H1 (cell line): ENCODE measurements at regions not wholly inside any gene's neighbourhood (a gene's known extent, or its start where the extent isn't known, plus 50 kb on each side); places are given as distances from the start of the nearest gene placed in this dataset.

Experiments used
- CTCF ChIA-PET: fragments of 300-600 bp; sonication (Branson Sonifier 250); formaldehyde crosslinking; loops from one replicate; lab custom pipeline; 2021; ENCODE audit not compliant: partially characterized antibody; lab: Charles Lee
- POLR2A ChIA-PET: fragments of 300-600 bp; sonication (Branson Sonifier 250); formaldehyde crosslinking; loops from one replicate; lab custom pipeline; 2021; ENCODE audit warnings: inconsistent platforms; ENCODE audit not compliant: partially characterized antibody; lab: Charles Lee
- DNase-seq, 2 experiments: peaks; one replicate each; pipeline versions ENCODE4 v3.0.0 to v3.0.0-alpha.2; 2010 to 2022; ENCODE audit warnings: low spot score in 2 of 2, low read depth in 1 of 2, mixed read lengths in 1 of 2
- FAIRE-seq: peaks from 2 replicates; lab custom pipeline; 2011; peaks lifted over from hg19 to GRCh38; lab: Jason Lieb, UNC
- H2AFZ ChIP-seq: 2 replicates; pipeline ENCODE4 v1.8.1; 2012; ENCODE audit warnings: low read length, inconsistent platforms
- H2AK5ac ChIP-seq: 2 replicates; pipeline ENCODE4 v1.6.1; 2013; ENCODE audit warnings: low read depth, low read length
- H2BK120ac ChIP-seq: replicated peaks from 2 replicates; pipeline ENCODE3; 2013; ENCODE audit warnings: low read depth, low read length, inconsistent platforms
- H2BK12ac ChIP-seq: 2 replicates; pipeline ENCODE4 v1.6.1; 2013; ENCODE audit warnings: low read depth, low read length
- H2BK15ac ChIP-seq: 2 replicates; pipeline ENCODE4 v1.6.1; 2013; ENCODE audit warnings: low read length
- H2BK20ac ChIP-seq: 2 replicates; pipeline ENCODE4 v1.6.1; 2013; ENCODE audit warnings: low read length
- H2BK5ac ChIP-seq: 2 replicates; pipeline ENCODE4 v1.6.1; 2013; ENCODE audit warnings: low read depth, low read length
- H3K14ac ChIP-seq: 2 replicates; pipeline ENCODE4 v1.6.1; 2013; ENCODE audit warnings: inconsistent platforms; ENCODE audit not compliant: insufficient read length
- H3K18ac ChIP-seq: 2 replicates; pipeline ENCODE4 v1.6.1; 2013; ENCODE audit warnings: low read length; ENCODE audit errors: extremely low read depth
- H3K23ac ChIP-seq: 2 replicates; pipeline ENCODE4 v1.6.1; 2013; ENCODE audit warnings: inconsistent platforms; ENCODE audit not compliant: insufficient read length
- H3K23me2 ChIP-seq: 2 replicates; pipeline ENCODE4 v1.6.1; 2013; ENCODE audit warnings: low read depth, low read length
- H3K27ac ChIP-seq: 2 replicates; pipeline ENCODE4 v1.6.1; 2011; ENCODE audit warnings: low read depth, low read length, inconsistent platforms
- H3K27me3 ChIP-seq, 4 experiments: replicated peaks in 1 of 4; 1 replicate in 1 of 4; 2 replicates in 3 of 4; pipeline versions ENCODE4 v1.6.1 to v1.8.1; 2011 to 2013; ENCODE audit warnings: low read length in 3 of 4, mild to moderate bottlenecking in 3 of 4, inconsistent platforms in 2 of 4, mixed read lengths in 2 of 4, moderate library complexity in 1 of 4; ENCODE audit not compliant: control insufficient read depth in 3 of 4, insufficient read depth in 3 of 4; ENCODE audit errors: extremely low read depth in 1 of 4
- H3K36me3 ChIP-seq, 4 experiments: 2 replicates each; pipeline versions ENCODE4 v1.6.1 to v1.8.1; 2011 to 2013; ENCODE audit warnings: mild to moderate bottlenecking in 4 of 4, low read length in 3 of 4, moderate library complexity in 2 of 4, control low read depth in 1 of 4, inconsistent platforms in 1 of 4; ENCODE audit not compliant: insufficient read depth in 4 of 4, control insufficient read depth in 2 of 4
- H3K4ac ChIP-seq: replicated peaks from 2 replicates; pipeline ENCODE3; 2013; ENCODE audit warnings: low read length, low read depth, mixed read lengths, inconsistent platforms; ENCODE audit not compliant: insufficient read length
- H3K4me1 ChIP-seq, 4 experiments: replicated peaks in 1 of 4; 1 replicate in 1 of 4; 2 replicates in 3 of 4; pipeline versions ENCODE4 v1.6.1 to v1.8.1; 2011 to 2013; ENCODE audit warnings: low read length in 3 of 4, inconsistent platforms in 2 of 4, mixed read lengths in 1 of 4; ENCODE audit not compliant: insufficient read depth in 4 of 4, control insufficient read depth in 3 of 4
- H3K4me2 ChIP-seq, 2 experiments: 2 replicates each; pipeline versions ENCODE4 v1.6.1 to v1.8.1; 2011 to 2013; ENCODE audit warnings: low read depth in 2 of 2, low read length in 2 of 2, control low read depth in 1 of 2, inconsistent platforms in 1 of 2, mild to moderate bottlenecking in 1 of 2; ENCODE audit not compliant: insufficient read depth in 1 of 2
- H3K4me3 ChIP-seq, 4 experiments: fragments of 200-600, 300-600 bp in 1 of 4; sonication (generic), shearing (Covaris generic), sonication (Bioruptor Twin) in 1 of 4; 2 replicates each; pipeline versions ENCODE4 v1.5.1 to v1.8.1; 2011 to 2016; ENCODE audit warnings: low read length in 4 of 4, low read depth in 3 of 4, control low read depth in 2 of 4, inconsistent platforms in 2 of 4, mild to moderate bottlenecking in 2 of 4, mixed read lengths in 1 of 4, moderate library complexity in 1 of 4; ENCODE audit not compliant: insufficient read depth in 2 of 4; ENCODE audit errors: extremely low read depth in 1 of 4
- H3K56ac ChIP-seq: replicated peaks from 2 replicates; pipeline ENCODE3; 2013; ENCODE audit warnings: low read depth, mild to moderate bottlenecking, mixed read lengths, low read length, inconsistent platforms; ENCODE audit not compliant: insufficient read length
- H3K79me1 ChIP-seq: 2 replicates; pipeline ENCODE4 v1.6.1; 2013; ENCODE audit warnings: low read depth, low read length, control low read depth
- H3K79me2 ChIP-seq, 2 experiments: 2 replicates each; pipeline versions ENCODE4 v1.6.1 to v1.8.1; 2012 to 2013; ENCODE audit warnings: low read length in 2 of 2, mild to moderate bottlenecking in 2 of 2, inconsistent platforms in 1 of 2; ENCODE audit not compliant: insufficient read depth in 2 of 2, control insufficient read depth in 1 of 2
- H3K9ac ChIP-seq, 4 experiments: replicated peaks in 1 of 4; 1 replicate in 1 of 4; 2 replicates in 3 of 4; pipeline versions ENCODE4 v1.6.1 to v1.8.1; 2011 to 2013; ENCODE audit warnings: low read depth in 3 of 4, low read length in 3 of 4, control low read depth in 2 of 4, mild to moderate bottlenecking in 2 of 4, moderate library complexity in 2 of 4, inconsistent platforms in 1 of 4; ENCODE audit errors: extremely low read depth in 1 of 4
- H3K9me3 ChIP-seq, 2 experiments: 2 replicates each; pipeline versions ENCODE4 v1.6.1 to v1.8.1; 2012 to 2013; ENCODE audit warnings: mild to moderate bottlenecking in 2 of 2, moderate library complexity in 2 of 2, control low read depth in 1 of 2, inconsistent platforms in 1 of 2, low read depth in 1 of 2, low read length in 1 of 2, mixed read lengths in 1 of 2; ENCODE audit not compliant: insufficient read depth in 2 of 2
- H4K20me1 ChIP-seq, 2 experiments: replicated peaks in 1 of 2; 2 replicates each; pipeline versions ENCODE3 to v1.8.1; 2011 to 2013; ENCODE audit warnings: inconsistent platforms in 2 of 2, low read length in 2 of 2, mild to moderate bottlenecking in 1 of 2; ENCODE audit not compliant: insufficient read depth in 2 of 2, control insufficient read depth in 1 of 2
- H4K5ac ChIP-seq: 2 replicates; pipeline ENCODE4 v1.6.1; 2013; ENCODE audit warnings: low read length, low read depth, mixed read lengths, inconsistent platforms; ENCODE audit not compliant: insufficient read length
- H4K8ac ChIP-seq: 2 replicates; pipeline ENCODE4 v1.8.0; 2013; ENCODE audit warnings: mild to moderate bottlenecking, moderate library complexity, low read length, inconsistent platforms; ENCODE audit not compliant: insufficient read depth; ENCODE audit errors: extremely low read depth
- H4K91ac ChIP-seq: replicated peaks from 2 replicates; pipeline ENCODE3; 2013; ENCODE audit warnings: low read length, mixed read lengths, inconsistent platforms; ENCODE audit not compliant: insufficient read length
- ATF3 ChIP-seq: IDR thresholded peaks from 2 replicates; pipeline ENCODE4 v1.6.1; 2011; ENCODE audit warnings: low read depth, mild to moderate bottlenecking, low read length; ENCODE audit not compliant: insufficient read depth
- BRCA1 ChIP-seq: IDR thresholded peaks from 2 replicates; pipeline ENCODE4 v1.6.1; 2012; ENCODE audit warnings: low read depth, low read length, improper control_type of control experiment
- CBX5 ChIP-seq: fragments of 300-800, 300-1000 bp; sonication (generic); IDR thresholded peaks from 2 replicates; pipeline ENCODE4 v1.7.1; 2016; ENCODE audit warnings: antibody characterized with exemption, low read length, low read depth
- EP300 ChIP-seq, 2 experiments: IDR thresholded peaks; 1 replicate in 1 of 2; 2 replicates in 1 of 2; pipeline ENCODE4 v1.6.1; 2011 to 2012; ENCODE audit warnings: low read depth in 2 of 2, low read length in 2 of 2, mild to moderate bottlenecking in 2 of 2, borderline replicate concordance in 1 of 2, inconsistent platforms in 1 of 2, moderate library complexity in 1 of 2
- POLR2AphosphoS5 ChIP-seq: IDR thresholded peaks from 2 replicates; pipeline ENCODE4 v1.6.1; 2011; ENCODE audit warnings: low read depth, low read length
- SAP30 ChIP-seq: fragments of 300-600 bp; sonication (generic); IDR thresholded peaks from 2 replicates; pipeline ENCODE4 v1.7.1; 2012; ENCODE audit warnings: low read length, moderate library complexity, mild to moderate bottlenecking, inconsistent platforms; ENCODE audit not compliant: insufficient read depth, insufficient replicate concordance
- TAF1 ChIP-seq: IDR thresholded peaks from 2 replicates; pipeline ENCODE4 v1.6.1; 2011; ENCODE audit warnings: mild to moderate bottlenecking, low read depth, low read length
- TAF7 ChIP-seq: optimal IDR thresholded peaks from 2 replicates; pipeline ENCODE3; 2011; ENCODE audit warnings: low read depth, mild to moderate bottlenecking, inconsistent platforms, low read length, moderate library complexity, borderline replicate concordance
- TEAD4 ChIP-seq: IDR thresholded peaks from 2 replicates; pipeline ENCODE4 v1.6.1; 2012; ENCODE audit warnings: low read depth, low read length, inconsistent platforms, mixed read lengths
- WGBS, 2 experiments: shearing (Covaris generic) in 1 of 2; methylation state at CpG; one replicate each; pipeline versions ENCODE4 v1.1.6 to v1.1.7; 2013 to 2015; ENCODE audit warnings: low lambda C conversion rate in 2 of 2, mixed read lengths in 2 of 2, inconsistent platforms in 1 of 2, low coverage in 1 of 2, missing lambda C conversion rate in 1 of 2; ENCODE audit not compliant: insufficient replicate concordance in 2 of 2, insufficient coverage in 1 of 2, insufficient read length in 1 of 2; ENCODE audit errors: extremely low coverage in 1 of 2, missing lambda C conversion rate in 1 of 2; 5-methylcytosine and 5-hydroxymethylcytosine counted together

GRCh38 chr10:44859546-44860285 is 51.4 kb upstream of the TMEM72 start:
- CTCF ChIA-PET: interaction anchor here (0.9 to 7.0 kb wide), 7 partner anchors 12 to 477 kb away, joined by 3 to 90 read pairs (median 5); no protein-coding TSS in a partner anchor

More at GRCh38 chr10:44859546-44860285, 51.4 kb upstream of the TMEM72 start:
- Histone ChIP-seq H3K4me2 (no peak overlapping the region), H3K9me3 (no peaks in the 10 kb centered on the region), H4K5ac (no peak overlapping the region), H3K4ac (no peak overlapping the region), H3K36me3 (no peaks in the 10 kb centered on the region), H3K79me1 (no peaks in the 10 kb centered on the region), H3K79me2 (no peaks in the 10 kb centered on the region), H3K4me1 (peaks cover 2 to 24% (median 11%) of the 10 kb centered on the region in 4 experiments), H2AK5ac (no peak overlapping the region), H3K23me2 (peaks cover 1% of the 10 kb centered on the region), H3K4me3 (no peak overlapping the region; a peak in 1 of 8 replicates), H3K27ac (no peak overlapping the region), H2BK15ac (0 out of 2 replicates have a peak overlapping the region, but pooled peaks have one; percentile 49), H3K23ac (no peak overlapping the region), H4K91ac (no peak overlapping the region), H2BK12ac (no peak overlapping the region; the same call in 1 of the 2 replicates), H2BK20ac (no peak overlapping the region), H3K56ac (no peak overlapping the region)
- DNase-seq (peak in 1 of 2 experiments; percentile 23), FAIRE-seq (no peak)
- 87% methylated on average over 13 of the region's 13 CpGs; no CpG with 5 or more reads in 1 of the 2 experiments for WGBS, 2 experiments
- TF ChIP-seq POLR2AphosphoS5 (no peak), TEAD4 (no peak), BRCA1 (no peak), ATF3 (no peak), SAP30 (no peak), CBX5 (no peak), TAF7 (no peak), EP300 (IDR thresholded peaks at IDR 0.05; ENCODE audit: borderline replicate concordance in 1 of 2, low read depth in 2 of 2, low read length in 2 of 2) (no peak), TAF1 (no peak)
- TF ChIP-seq, all 59 proteins: peak for 0
- Histone ChIP-seq H3K9ac (no peak overlapping the region), H4K20me1 (no peaks in the 10 kb centered on the region), H4K8ac (no peak overlapping the region), H2AFZ (no peak overlapping the region), H3K14ac (no peak overlapping the region), H2BK5ac (no peak overlapping the region), H3K18ac (no peak overlapping the region), H3K27me3 (peaks cover 5 to 25% (median 21%) of the 10 kb centered on the region in 4 experiments), H2BK120ac (no peak overlapping the region)
- POLR2A ChIA-PET: no interaction called here
